ENCODE measurements at regions not wholly inside any gene's neighbourhood (a gene's known extent, or its start where the extent isn't known, plus 50 kb on each side); places are given as distances from the start of the nearest gene placed in this dataset.

GRCh38 chr5:44660251-44660650 is 148.5 kb upstream of the MRPS30 start:
- DNase-seq (no peak), ATAC-seq (no peak)
- Histone ChIP-seq H3K27me3 (ENCODE audit: control insufficient read depth, insufficient read depth) (no peaks in the 10 kb centered on the region), H3K27ac (ENCODE audit: low read length) (no peak overlapping the region), H3K4me1 (ENCODE audit: control insufficient read depth, insufficient read depth, low read length) (no peaks in the 10 kb centered on the region), H3K4me3 (ENCODE audit: low read length) (no peak overlapping the region), H3K9me3 (ENCODE audit: control insufficient read depth, low read length) (peaks cover 4% of the 10 kb centered on the region)
- intact Hi-C loops (cut with DNase I), result no loop called here

GRCh38 chr5:44659334-44659733 is 149.4 kb upstream of the MRPS30 start:
- H3K27ac ChIP-seq (ENCODE audit: low read length), result no peak overlapping the region
- ATAC-seq, result no peak
- no peak for DNase-seq
- WGBS, result 42% methylated on average over 3 of the region's 3 CpGs
- intact Hi-C loops (cut with DNase I), result no loop called here
- H3K9me3 ChIP-seq (ENCODE audit: control insufficient read depth, low read length), result peaks cover 7% of the 10 kb centered on the region
- H3K4me1 ChIP-seq (ENCODE audit: control insufficient read depth, insufficient read depth, low read length), result no peaks in the 10 kb centered on the region
- H3K27me3 ChIP-seq (ENCODE audit: control insufficient read depth, insufficient read depth), result no peaks in the 10 kb centered on the region
- no peak overlapping the region for H3K4me3 ChIP-seq (ENCODE audit: low read length)

GRCh38 chr5:44652674-44653073 is 156.1 kb upstream of the MRPS30 start:
- Histone ChIP-seq H3K4me3 (ENCODE audit: low read length) (no peak overlapping the region), H3K27ac (ENCODE audit: low read length) (no peak overlapping the region), H3K9me3 (ENCODE audit: control insufficient read depth, low read length) (peaks cover 7% of the 10 kb centered on the region), H3K27me3 (ENCODE audit: control insufficient read depth, insufficient read depth) (no peaks in the 10 kb centered on the region), H3K4me1 (ENCODE audit: control insufficient read depth, insufficient read depth, low read length) (no peaks in the 10 kb centered on the region)
- intact Hi-C loops (cut with DNase I), result no loop called here
- 39% methylated on average over 2 of the region's 2 CpGs for WGBS
- DNase-seq (no peak), ATAC-seq (no peak)

- 31% methylated on average over 4 of the region's 4 CpGs for WGBS
- Histone ChIP-seq H3K27ac (ENCODE audit: low read length) (no peak overlapping the region), H3K9me3 (ENCODE audit: control insufficient read depth, low read length) (peaks cover 2% of the 10 kb centered on the region), H3K4me3 (ENCODE audit: low read length) (peak overlapping the region; percentile 15), H3K4me1 (ENCODE audit: control insufficient read depth, insufficient read depth, low read length) (no peaks in the 10 kb centered on the region), H3K27me3 (ENCODE audit: control insufficient read depth, insufficient read depth) (no peaks in the 10 kb centered on the region)
- DNase-seq (no peak), ATAC-seq (peak; percentile 64 to 84)
- intact Hi-C loops (cut with DNase I), result no loop called here
Measured at GRCh38 chr5:44646016-44646415, 162.7 kb upstream of the MRPS30 start.

- no peak overlapping the region for H3K27ac ChIP-seq (ENCODE audit: low read length)
- no peak overlapping the region for H3K4me3 ChIP-seq (ENCODE audit: low read length)
- no peaks in the 10 kb centered on the region for H3K27me3 ChIP-seq (ENCODE audit: control insufficient read depth, insufficient read depth)
- DNase-seq (no peak), ATAC-seq (no peak)
- intact Hi-C loops (cut with DNase I), result no loop called here
- no peaks in the 10 kb centered on the region for H3K4me1 ChIP-seq (ENCODE audit: control insufficient read depth, insufficient read depth, low read length)
- 27% methylated on average over 2 of the region's 2 CpGs for WGBS
- H3K9me3 ChIP-seq (ENCODE audit: control insufficient read depth, low read length), result peaks cover 2% of the 10 kb centered on the region
Measured at GRCh38 chr5:44645502-44645901, 163.2 kb upstream of the MRPS30 start.

GRCh38 chr5:44644628-44645027 is 164.1 kb upstream of the MRPS30 start:
- Histone ChIP-seq H3K27ac (ENCODE audit: low read length) (no peak overlapping the region), H3K27me3 (ENCODE audit: control insufficient read depth, insufficient read depth) (no peaks in the 10 kb centered on the region), H3K9me3 (ENCODE audit: control insufficient read depth, low read length) (peaks cover 2% of the 10 kb centered on the region), H3K4me1 (ENCODE audit: control insufficient read depth, insufficient read depth, low read length) (no peaks in the 10 kb centered on the region), H3K4me3 (ENCODE audit: low read length) (no peak overlapping the region)
- intact Hi-C loops (cut with DNase I), result no loop called here
- DNase-seq (no peak), ATAC-seq (no peak)
- WGBS, result 64% methylated on average over 3 of the region's 3 CpGs

- Histone ChIP-seq H3K27me3 (ENCODE audit: control insufficient read depth, insufficient read depth) (no peaks in the 10 kb centered on the region), H3K27ac (ENCODE audit: low read length) (no peak overlapping the region), H3K4me3 (ENCODE audit: low read length) (no peak overlapping the region), H3K9me3 (ENCODE audit: control insufficient read depth, low read length) (peaks cover 4% of the 10 kb centered on the region), H3K4me1 (ENCODE audit: control insufficient read depth, insufficient read depth, low read length) (no peaks in the 10 kb centered on the region)
- DNase-seq, result no peak
- intact Hi-C loops (cut with DNase I), result no loop called here
- 84% methylated on average over 2 of the region's 2 CpGs for WGBS
- no peak for ATAC-seq
Measured at GRCh38 chr5:44641820-44642219, 166.9 kb upstream of the MRPS30 start.

- DNase-seq, result no peak
- ATAC-seq, result no peak
- Histone ChIP-seq H3K27ac (ENCODE audit: low read length) (no peak overlapping the region), H3K4me1 (ENCODE audit: control insufficient read depth, insufficient read depth, low read length) (no peaks in the 10 kb centered on the region), H3K27me3 (ENCODE audit: control insufficient read depth, insufficient read depth) (no peaks in the 10 kb centered on the region), H3K9me3 (ENCODE audit: control insufficient read depth, low read length) (peaks cover 4% of the 10 kb centered on the region), H3K4me3 (ENCODE audit: low read length) (no peak overlapping the region)
- intact Hi-C loops (cut with DNase I), result no loop called here
- 94% methylated on average over 5 of the region's 5 CpGs for WGBS
Measured at GRCh38 chr5:44640945-44641456, 167.7 kb upstream of the MRPS30 start.

GRCh38 chr5:44637916-44638869 is 170.6 kb upstream of the MRPS30 start:
- WGBS, result 58% methylated on average over 12 of the region's 12 CpGs
- intact Hi-C loops (cut with DNase I), result no loop called here
- H3K4me1 ChIP-seq (ENCODE audit: control insufficient read depth, insufficient read depth, low read length), result no peaks in the 10 kb centered on the region
- DNase-seq, result no peak
- no peak for ATAC-seq
- no peaks in the 10 kb centered on the region for H3K27me3 ChIP-seq (ENCODE audit: control insufficient read depth, insufficient read depth)
- H3K9me3 ChIP-seq (ENCODE audit: control insufficient read depth, low read length), result peaks cover 4% of the 10 kb centered on the region
- no peak overlapping the region for H3K27ac ChIP-seq (ENCODE audit: low read length)
- H3K4me3 ChIP-seq (ENCODE audit: low read length), result no peak overlapping the region

GRCh38 chr5:44632344-44632743 is 176.4 kb upstream of the MRPS30 start:
- no peaks in the 10 kb centered on the region for H3K4me1 ChIP-seq (ENCODE audit: control insufficient read depth, insufficient read depth, low read length)
- H3K4me3 ChIP-seq (ENCODE audit: low read length), result no peak overlapping the region
- DNase-seq, result no peak
- 73% methylated on average over 1 of the region's 1 CpG for WGBS
- H3K27ac ChIP-seq (ENCODE audit: low read length), result no peak overlapping the region
- H3K9me3 ChIP-seq (ENCODE audit: control insufficient read depth, low read length), result no peaks in the 10 kb centered on the region
- ATAC-seq, result no peak
- intact Hi-C loops (cut with DNase I), result no loop called here
- H3K27me3 ChIP-seq (ENCODE audit: control insufficient read depth, insufficient read depth), result no peaks in the 10 kb centered on the region

GRCh38 chr5:44626846-44627245 is 181.9 kb upstream of the MRPS30 start:
- Histone ChIP-seq H3K4me3 (ENCODE audit: low read length) (no peak overlapping the region), H3K27ac (ENCODE audit: low read length) (no peak overlapping the region), H3K4me1 (ENCODE audit: control insufficient read depth, insufficient read depth, low read length) (no peaks in the 10 kb centered on the region), H3K27me3 (ENCODE audit: control insufficient read depth, insufficient read depth) (no peaks in the 10 kb centered on the region), H3K9me3 (ENCODE audit: control insufficient read depth, low read length) (no peaks in the 10 kb centered on the region)
- DNase-seq, result no peak
- intact Hi-C loops (cut with DNase I), result no loop called here
- ATAC-seq, result no peak

Data from right cardiac atrium (tissue), 5 donors.